GM18508 (cell line): ENCODE measurements at regions not wholly inside any gene's neighbourhood (a gene's known extent, or its start where the extent isn't known, plus 50 kb on each side); places are given as distances from the start of the nearest gene placed in this dataset.
"Not testable (repeated sequence)": the region's sequence is repeated elsewhere in the genome, so short reads cannot be mapped to it uniquely, and the experiment has no call there.

Source experiments
- ATAC-seq: cut with Tn5 transposase; IDR thresholded peaks from one replicate; pipeline ENCODE4 v1.9.1; 2021; ENCODE audit warnings: moderate number of reproducible peaks; ENCODE audit not compliant: insufficient read depth, unreplicated experiment

DNA sequence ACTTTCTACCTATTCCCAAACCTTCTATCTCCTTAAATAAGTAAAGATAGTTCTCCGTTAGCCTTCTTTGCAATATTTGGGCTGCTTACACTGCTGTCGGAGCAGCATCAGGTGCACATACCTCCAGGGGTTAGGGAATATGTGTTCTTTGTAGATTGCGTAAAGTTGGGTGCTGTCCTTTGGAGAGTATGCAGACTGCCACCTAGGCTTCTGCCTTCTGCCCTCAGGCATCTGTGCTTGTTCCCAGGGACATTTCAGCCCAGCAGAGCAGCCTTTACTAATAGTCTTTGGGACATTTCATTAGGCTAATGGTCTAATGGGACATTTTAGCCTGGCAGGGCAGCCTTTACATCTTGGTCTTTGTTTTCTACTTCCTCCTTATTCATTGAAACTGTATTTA, 260.6 kb downstream of the TPBG start:
- no peak for ATAC-seq

DNA sequence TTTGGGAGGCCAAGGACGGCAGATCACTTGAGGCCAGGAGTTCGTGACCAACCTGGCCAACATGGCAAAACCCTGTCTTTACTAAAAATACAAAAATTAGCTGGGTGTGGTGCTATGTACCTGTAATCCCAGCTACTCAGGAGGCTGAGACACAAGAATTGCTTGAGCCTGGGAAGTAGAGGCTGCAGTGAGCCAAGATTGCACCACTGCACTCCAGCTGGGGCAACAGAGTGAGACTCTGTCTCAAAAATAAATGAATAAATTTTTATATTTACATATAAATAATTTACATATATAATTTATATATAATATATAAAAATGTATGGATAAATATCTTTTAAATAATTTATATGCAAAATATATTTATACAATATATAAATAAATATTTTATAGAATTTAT, 263.3 kb downstream of the TPBG start:
- ATAC-seq = not testable (repeated sequence)

DNA sequence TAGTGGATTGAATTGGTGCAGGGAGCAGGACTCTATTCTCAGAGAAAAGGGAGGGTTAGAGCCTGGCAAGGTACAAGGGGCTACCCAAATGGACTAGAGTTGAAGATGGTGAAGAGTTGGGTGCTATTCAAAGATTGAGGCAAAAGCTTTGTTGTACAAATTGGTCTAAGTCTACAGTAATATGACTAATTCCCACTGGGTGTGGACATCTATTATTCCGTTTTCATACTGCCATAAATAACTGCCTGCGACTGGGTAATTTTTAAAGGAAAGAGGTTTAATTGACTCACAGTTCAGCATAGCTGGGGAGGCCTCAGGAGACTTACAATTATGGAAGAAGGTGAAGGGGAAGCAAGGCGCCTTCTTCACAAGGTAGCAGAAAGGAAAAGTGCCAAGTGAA, 266.3 kb downstream of the TPBG start:
- ATAC-seq = no peak

DNA sequence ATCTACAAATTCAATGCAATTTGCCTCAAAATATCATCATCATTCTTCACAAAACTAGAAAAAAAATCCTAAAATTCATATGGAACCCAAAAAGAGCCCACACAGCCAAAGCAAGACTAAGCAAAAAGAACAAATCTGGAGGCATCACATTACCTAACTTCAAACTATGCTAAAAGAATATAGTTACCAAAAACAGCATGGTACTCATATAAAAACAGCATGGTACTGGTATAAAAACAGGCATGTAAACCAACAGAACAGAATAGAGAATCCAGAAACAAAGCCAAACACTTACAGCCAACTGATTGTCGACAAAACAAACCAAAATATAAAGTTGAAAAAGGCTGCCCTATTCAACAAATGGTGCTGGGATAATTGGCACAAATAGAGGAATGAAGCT, 278.1 kb downstream of the TPBG start:
- no peak for ATAC-seq

DNA sequence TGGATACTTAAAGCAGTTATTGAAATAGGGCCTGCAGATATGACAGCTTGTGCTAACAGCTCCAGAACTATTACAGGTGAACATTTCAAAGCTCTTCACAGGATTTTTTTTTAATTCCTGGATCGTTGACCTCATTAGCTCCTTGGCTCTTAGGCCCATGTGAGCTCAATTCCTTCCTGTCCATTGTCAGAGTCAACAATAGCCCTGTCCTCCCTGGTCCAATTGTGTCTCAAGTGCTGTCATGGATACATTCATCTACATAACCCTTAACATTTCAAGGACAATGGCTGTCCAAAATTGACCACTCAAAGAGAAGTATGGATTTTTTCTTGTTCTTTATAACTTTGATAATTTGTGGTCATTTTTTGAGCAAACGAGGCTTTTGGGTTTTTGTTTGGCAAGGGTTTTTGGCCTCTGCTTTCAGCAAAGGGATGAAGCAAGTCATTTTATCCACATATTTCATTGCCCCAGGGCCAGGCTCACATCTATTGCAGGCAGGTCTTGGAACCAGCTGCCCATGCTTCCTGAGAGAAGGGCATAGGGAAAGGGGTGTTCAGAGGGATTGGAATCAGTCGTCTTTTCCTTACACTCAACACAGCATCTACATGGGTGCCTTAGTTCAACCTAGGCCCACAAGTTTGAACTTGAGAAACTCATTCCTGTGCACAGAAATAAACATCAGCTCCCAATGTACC, 282.1 kb downstream of the TPBG start:
- no peak for ATAC-seq

DNA sequence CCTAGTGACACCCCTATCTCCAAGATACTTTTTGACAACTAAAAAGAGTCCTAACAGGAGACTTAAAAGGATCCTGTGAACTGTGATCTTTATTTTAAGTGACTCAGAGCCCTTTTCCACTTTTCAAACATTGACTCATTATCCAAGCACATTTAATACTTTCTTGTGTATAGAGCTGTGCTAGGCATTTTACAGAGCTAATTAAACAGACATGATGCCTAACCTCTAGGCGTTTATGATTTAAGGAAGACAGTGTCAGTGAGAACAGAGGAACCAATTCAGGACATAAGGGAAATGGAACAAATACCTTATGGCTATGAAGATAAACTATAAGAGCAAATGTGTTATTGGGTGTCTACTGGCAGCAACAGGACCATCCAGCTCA, 282.6 kb downstream of the TPBG start:
- ATAC-seq = no peak

DNA sequence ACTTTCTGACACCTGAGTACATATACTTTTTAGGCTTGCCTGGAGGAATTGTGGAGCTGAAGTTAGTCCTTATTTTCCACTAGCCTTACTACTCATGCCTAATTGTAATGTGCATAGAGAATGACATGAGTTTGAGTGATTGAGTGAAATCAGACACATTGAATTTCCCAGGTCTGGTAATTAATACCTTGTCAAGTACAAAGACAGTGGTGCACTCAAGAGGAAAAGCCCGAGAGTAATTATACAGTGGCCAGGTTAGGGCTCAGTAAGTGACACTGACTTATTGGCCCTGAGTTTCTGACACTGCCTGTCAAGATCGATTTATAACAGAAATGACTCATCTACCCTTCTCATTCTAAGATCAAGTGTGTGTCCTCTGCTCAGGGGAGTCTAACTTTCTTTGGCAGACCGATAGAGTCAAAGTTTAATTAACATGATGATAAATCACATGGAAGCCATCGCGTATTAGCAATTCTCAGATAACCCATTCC, 288.3 kb downstream of the TPBG start:
- ATAC-seq = no peak

DNA sequence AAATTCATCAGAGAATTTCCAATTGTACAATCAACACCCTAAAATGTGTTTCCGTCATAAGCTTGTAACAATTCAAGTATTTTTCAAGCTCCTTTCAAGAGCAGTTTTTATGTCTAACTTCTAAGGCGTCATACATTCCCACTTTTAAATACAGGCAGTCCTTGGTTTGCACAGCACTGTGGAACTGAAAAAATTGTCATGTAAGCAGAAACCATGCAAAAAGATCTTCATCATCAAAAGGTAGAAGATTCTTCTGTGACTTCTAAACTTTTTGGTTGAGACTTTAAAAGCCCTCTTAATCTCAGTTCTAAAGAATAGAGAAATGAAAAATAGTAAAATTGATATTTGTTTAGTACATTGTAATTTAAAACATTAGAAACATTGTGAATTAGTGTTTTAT, 315.6 kb downstream of the TPBG start:
- no peak for ATAC-seq

DNA sequence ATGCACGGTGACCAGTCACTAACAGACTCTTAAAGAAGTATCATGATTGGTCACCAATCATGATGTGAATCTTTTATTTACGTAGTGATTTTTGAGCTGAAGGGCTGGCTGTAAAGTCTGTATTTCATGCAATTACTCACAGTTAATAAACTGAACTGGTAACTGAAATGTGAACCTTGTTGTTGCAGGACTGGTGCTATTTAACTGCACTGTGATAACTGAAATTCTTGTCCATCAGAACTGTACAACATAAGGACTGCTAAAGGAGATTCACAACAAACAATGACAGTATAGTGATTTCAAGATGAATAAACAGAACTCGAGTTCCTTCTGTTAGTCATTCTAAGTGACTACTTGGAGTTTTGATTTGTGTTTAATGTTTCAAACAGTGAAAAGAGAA, 316.6 kb downstream of the TPBG start:
- no peak for ATAC-seq

DNA sequence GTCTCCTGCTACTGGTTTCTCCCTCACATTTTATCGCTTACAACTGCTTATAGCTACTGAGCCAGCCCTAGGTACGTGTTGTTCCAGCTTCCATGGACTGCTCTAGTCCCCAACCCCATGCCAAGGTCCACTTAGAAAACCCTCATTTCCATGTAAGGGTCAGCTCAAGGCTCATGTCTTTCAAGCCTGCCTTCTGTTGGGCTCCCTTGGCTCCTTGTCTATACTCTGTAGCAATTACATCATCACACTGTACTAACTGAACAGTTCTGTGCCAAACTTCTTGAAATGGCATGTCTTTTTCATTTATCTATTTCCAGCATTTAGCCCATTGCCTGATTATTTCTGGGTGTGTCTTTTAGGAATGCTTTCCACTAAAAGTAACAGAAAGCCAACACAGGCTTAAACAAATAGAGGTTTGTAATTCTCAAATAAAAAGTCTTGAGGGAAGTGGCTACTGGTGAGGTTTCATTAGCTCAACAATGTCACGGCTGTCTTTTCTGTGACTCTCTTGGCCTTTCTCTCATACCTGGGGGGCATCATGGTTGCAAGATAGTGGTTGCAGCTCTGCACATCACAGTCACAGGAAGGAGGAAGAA, 317.6 kb downstream of the TPBG start:
- ATAC-seq = no peak

DNA sequence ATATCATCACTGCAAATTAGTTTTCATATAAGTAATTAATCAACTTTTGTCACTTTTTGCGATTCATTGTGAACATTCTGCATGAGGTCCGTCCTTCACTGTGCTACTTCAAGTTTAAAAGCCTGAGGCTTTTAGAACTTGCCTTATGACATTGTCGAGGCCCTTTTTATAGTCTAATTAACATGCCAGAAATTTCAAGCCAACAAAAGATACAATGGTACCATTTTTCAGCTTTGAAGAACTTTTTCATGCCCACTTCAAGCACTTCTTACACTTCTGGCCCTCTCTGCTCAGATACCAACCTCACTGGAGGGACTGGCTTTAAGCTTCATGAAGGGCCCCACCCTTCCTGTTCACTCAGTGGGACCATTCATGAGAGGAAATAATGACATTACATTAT, 323.1 kb downstream of the TPBG start:
- no peak for ATAC-seq

DNA sequence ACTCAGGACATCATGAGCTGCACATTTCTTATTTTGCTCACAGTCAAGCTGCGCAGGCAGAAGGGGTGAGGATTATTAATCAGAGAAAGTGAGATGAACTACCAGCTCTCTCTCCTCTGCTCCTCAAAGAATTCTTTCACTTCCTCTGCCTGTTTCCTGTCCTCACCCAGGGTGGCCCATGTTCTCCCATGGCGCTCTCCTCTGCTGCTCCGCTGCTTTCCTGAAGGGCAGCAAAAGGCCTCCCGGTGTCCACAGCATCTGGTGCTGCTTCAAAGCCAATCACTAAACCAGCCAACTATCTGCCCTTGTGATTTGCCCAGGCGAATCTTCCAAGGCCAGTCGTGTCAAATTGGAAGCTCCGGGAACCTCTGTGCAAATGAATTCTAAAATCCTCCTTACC, 324.2 kb downstream of the TPBG start:
- ATAC-seq = no peak

DNA sequence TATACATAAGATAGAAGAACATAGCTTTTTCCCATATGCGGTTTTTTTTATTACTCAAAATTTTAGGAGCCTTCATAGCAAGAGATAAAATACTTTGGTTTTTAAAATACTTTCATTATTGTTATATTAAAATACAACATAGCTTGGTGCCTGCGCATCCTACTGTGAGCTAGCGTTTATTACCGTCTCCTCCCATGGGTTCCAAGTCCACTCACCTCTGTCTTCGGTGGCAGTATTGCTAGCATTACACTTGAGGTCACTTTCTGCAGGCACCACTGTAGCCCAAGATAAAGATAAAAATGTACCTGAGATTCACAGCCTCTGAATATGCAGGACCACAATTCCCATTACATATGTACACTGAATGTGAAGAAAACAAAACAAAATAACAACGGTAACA, 326.7 kb downstream of the TPBG start:
- ATAC-seq = no peak

DNA sequence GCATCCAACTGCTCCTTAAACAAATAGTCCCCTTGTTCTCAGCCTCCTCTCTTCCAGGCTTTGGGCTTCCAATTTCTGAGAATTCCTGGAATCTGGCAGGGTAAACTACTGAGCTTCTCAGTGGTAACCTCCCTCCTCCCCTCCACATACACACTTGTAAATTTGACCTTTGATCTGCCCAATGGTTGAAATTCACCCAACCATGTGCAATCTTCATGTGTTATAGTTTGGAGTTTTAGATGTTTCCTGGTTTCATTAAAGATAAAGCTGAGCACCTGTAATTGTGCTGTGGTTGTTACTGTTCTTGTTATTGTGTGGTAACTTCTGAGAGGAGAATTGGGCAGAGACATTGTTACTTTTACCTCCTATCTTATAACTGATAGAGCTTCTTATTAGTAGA, 328.4 kb downstream of the TPBG start:
- ATAC-seq = no peak

DNA sequence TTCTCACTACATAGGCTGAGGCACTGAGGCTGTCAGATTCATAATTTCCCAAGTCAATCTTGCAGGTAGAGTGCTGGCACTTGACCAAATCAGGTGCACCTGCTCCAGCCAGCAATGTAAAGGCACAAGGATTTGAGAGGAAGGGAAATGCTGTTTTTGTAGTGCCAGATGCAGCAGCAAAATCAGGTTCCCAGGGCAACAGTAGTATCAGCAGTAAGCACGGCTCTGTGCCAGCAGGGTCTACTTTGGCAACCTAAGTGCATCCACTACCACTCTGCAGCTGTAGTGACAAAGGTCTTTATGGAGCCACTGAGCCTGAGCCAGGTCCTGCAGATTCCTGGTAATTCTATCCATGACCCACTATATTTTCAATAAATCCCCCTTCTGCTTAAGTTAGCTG, 329.5 kb downstream of the TPBG start:
- ATAC-seq = no peak

DNA sequence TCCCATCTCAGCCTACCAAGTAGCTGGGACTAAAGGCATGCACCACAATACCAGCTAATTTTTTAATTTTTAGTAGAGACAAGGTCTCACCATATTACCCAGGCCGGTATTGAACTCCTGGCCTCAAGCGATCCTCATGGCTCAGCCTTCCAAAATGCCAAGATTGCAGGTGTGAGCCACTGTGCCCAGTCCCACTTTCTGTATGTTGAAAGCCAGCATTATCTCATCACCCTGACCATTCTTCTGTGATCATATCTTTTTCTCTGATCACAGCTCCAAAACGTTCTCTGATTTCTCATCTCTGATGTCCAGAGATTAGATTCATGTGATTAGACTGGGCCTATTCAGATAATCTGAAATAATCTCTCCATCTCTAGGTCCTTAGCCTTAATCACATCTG, 337.7 kb downstream of the TPBG start:
- no peak for ATAC-seq

DNA sequence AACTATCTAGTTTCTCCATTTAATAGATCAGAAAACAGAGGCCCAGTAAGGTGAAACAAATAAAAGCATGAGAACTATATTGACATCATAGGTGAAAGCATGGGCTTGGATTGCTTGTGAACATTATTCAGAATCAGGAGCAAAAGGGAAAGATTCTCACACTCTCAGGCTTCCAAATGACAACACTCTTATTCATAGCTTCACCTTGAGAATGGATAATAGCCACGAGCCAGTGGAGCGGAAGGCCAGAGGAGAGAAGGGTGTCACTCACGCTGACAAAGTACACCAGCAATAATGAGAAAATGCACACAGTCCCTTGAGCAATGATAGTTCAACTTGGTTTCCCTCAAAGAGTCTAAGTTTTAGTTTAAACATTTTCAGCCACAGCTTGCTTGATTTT, 339.0 kb downstream of the TPBG start:
- ATAC-seq = no peak

DNA sequence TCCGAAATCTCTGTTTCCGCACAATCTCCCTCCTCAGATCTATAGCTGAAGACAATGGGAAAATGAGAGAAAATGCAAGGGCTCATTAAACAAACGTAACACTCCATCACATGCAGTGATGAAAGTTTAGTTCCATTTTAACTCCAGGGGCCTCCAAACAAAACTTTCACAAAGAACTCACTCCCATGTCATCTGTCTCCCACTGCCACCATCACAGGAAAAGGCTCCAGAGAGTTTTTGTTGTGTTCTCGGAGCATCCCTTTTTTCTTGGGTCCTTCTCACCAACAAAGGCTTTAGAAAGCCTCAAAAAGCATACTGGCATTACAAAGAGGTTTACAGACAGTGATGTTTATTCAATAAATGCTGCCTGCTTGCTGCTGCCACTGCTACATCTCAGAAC, 339.6 kb downstream of the TPBG start:
- no peak for ATAC-seq

DNA sequence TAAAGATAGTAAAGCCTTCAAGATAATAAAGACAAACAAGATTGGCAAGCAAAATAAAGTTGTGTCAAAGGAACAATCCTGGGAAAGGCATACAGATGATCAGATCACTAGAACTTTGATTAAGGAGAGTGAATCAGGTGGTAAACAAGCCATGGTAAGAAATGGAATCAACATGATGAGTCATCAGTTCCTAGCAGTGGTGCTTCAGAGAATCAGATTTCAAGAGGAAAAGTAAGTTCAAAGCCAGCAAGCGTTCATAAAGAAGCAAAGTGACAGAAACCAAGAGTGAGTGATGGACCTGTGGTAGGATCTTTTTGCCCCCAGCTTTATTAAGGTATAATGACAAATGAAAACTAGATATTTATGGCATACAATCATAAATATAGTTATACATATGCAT, 340.4 kb downstream of the TPBG start:
- no peak for ATAC-seq

DNA sequence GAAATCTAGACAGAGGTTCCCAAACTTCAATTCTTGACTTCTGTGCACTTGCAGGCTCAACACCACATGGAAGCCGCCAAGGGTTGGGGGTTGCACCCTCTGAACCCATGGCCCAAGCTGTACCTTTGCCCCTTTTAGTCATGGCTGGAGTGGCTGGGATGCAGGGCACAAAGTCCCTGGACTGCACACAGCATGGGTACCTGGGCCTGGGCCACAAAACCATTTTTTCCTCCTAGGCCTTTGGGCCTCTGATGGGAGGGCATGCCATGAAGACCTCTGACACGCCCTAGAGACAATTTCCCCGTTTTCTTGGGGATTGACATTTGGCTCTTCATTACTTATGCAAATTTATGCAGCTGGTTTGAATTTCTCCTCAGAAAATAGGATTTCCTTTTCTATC, 342.0 kb downstream of the TPBG start:
- ATAC-seq = no peak

DNA sequence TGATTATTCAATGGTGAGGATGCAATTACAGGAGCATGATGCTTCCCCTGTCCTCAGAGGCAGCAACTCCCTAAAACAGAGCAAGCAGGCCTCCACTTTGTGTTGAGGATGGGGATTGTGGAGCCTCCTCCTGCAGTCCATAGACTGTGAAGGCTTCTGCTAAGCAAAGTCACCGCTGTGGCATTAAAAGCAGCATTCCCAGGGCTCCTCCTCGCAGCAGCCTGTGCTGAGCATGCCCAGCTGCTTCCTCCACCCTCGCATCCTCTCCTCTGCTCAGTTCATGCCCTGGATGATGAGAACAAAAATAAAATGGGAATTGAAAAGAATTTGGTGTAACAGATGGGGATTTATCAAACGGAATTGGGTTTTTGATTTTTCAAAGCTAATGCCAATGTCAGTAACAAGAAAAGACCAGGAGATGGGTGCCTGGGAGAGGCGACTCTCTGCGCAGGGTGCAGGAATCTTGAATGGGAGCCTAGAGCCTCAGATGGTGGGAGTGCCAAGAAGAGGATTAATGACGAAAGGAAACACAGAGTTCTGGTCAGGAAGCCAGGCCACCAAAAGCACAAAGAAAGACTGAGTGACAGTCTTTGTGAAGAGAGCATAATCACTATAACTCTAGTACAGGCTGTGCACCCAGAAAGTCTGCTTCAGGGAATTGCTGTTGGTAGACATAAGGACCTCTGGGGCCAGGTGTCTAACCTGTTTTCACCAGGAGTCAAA, 347.6 kb downstream of the TPBG start:
- no peak for ATAC-seq

DNA sequence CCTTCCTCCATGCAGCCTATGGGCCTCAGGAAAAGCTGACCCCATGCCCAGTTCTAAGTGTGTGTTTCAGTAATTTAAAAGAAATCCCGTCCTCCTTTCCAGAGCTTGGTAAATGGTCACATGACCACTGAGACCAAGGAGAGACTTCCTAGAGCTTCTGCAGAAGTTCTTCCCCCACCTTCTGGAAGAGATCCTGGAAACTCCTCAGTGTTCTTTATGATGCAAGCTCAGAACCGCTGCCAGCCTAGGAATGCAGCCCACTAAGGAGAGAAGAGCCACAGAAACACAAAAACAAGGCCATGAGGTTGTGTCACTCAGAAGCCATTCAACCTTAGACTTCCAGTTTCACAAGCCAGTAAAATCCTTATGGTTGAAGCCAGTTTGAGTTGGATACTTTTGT, 348.4 kb downstream of the TPBG start:
- no peak for ATAC-seq
